ENCODE measurements at regions not wholly inside any gene's neighbourhood (a gene's known extent, or its start where the extent isn't known, plus 50 kb on each side); places are given as distances from the start of the nearest gene placed in this dataset.

DNA sequence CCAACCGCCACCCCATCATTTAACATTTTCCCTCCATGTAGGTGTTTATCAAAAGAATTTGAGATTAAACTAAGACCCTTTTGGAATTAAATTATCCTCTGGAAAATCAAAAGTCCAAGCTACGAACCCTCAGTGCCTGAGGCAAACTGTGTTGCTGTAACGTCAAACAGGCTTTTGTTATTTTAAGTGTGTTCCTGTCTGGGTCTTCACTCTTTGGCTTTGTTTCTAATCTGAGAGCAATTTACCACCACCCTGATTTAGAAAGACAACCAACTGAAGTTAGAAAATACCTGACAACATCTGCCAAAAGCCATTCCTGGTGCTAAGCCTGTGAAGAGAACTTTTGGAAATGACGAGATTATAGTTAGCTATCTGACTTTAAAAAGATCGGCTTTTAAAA is 199.9 kb downstream of the DIRAS2 start:
- no peak overlapping the region for H3K4me3 ChIP-seq (ENCODE audit: low read depth, low read length)
- in situ Hi-C loops (cut with HindIII; ENCODE audit: low pct_ligation_motif_present, low sequenced_read_pairs) = no loop called here
- TF ChIP-seq, protein P1, sequence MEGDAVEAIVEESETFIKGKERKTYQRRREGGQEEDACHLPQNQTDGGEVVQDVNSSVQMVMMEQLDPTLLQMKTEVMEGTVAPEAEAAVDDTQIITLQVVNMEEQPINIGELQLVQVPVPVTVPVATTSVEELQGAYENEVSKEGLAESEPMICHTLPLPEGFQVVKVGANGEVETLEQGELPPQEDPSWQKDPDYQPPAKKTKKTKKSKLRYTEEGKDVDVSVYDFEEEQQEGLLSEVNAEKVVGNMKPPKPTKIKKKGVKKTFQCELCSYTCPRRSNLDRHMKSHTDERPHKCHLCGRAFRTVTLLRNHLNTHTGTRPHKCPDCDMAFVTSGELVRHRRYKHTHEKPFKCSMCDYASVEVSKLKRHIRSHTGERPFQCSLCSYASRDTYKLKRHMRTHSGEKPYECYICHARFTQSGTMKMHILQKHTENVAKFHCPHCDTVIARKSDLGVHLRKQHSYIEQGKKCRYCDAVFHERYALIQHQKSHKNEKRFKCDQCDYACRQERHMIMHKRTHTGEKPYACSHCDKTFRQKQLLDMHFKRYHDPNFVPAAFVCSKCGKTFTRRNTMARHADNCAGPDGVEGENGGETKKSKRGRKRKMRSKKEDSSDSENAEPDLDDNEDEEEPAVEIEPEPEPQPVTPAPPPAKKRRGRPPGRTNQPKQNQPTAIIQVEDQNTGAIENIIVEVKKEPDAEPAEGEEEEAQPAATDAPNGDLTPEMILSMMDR (IDR thresholded peaks at IDR 0.05; ENCODE audit: low read depth, low read length, missing control alignments) = no peak
- no peaks in the 10 kb centered on the region for H3K27me3 ChIP-seq (replicated peaks)
- H3K27ac ChIP-seq = no peak overlapping the region
- no peaks in the 10 kb centered on the region for H3K36me3 ChIP-seq (replicated peaks)
- no peak for DNase-seq

DNA sequence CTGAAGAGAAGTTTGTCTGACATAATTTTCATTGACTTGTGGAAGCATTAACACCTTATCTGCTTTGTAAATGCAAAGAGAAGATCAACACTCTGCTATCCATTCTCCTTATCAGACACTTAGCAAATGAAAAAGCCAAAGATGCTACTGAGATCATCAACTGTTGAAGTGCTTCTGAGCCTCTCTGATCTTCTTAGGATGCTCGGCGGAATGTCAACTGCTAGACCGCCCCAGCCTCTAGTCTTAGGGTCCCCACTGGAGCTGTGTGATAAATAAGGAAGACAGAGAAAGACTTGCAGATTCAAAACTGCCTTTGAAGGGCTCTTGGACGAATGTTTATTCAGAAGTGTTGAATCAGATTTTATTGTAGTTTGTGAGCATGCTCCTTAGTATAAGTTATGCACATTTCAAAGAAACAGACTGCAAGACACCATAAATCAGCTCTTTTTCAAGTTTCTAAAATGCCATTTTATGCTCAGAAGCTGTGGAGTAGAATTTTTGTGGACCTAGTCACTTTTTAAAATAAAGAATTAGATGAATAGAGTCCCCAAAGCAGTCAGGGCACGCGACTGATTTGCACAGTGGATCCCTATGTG is 197.9 kb downstream of the DIRAS2 start:
- TF ChIP-seq, protein P1 (IDR thresholded peaks at IDR 0.05; ENCODE audit: low read depth, low read length, missing control alignments) = no peak
- Histone ChIP-seq H3K27ac (no peak overlapping the region), H3K27me3 (replicated peaks) (no peaks in the 10 kb centered on the region), H3K4me3 (ENCODE audit: low read depth, low read length) (no peak overlapping the region), H3K36me3 (replicated peaks) (no peaks in the 10 kb centered on the region)
- in situ Hi-C loops (cut with HindIII; ENCODE audit: low pct_ligation_motif_present, low sequenced_read_pairs) = no loop called here
- no peak for DNase-seq

DNA sequence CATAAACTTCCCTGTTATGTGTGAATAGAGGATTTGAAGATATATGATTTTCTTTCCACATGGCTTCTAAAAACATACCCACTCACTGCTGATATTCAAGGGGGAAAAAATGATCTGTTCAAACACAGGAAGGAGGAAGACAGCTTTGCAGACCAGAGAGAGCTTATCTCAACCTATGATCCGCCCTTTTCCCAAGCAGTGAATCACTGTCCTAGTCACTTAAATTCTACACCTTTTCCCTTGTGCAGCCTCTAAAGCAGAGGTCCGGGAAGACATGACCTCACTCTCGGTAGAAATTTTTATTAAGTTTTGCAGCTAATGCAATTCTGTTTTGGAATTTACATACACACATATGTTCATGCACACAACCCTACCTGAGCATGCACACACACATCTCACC is 197.2 kb downstream of the DIRAS2 start:
- no peak overlapping the region for H3K4me3 ChIP-seq (ENCODE audit: low read depth, low read length)
- in situ Hi-C loops (cut with HindIII; ENCODE audit: low pct_ligation_motif_present, low sequenced_read_pairs) = no loop called here
- H3K36me3 ChIP-seq (replicated peaks) = no peaks in the 10 kb centered on the region
- no peak overlapping the region for H3K27ac ChIP-seq
- H3K27me3 ChIP-seq (replicated peaks) = no peaks in the 10 kb centered on the region
- no peak for DNase-seq
- TF ChIP-seq, protein P1 (IDR thresholded peaks at IDR 0.05; ENCODE audit: low read depth, low read length, missing control alignments) = no peak

DNA sequence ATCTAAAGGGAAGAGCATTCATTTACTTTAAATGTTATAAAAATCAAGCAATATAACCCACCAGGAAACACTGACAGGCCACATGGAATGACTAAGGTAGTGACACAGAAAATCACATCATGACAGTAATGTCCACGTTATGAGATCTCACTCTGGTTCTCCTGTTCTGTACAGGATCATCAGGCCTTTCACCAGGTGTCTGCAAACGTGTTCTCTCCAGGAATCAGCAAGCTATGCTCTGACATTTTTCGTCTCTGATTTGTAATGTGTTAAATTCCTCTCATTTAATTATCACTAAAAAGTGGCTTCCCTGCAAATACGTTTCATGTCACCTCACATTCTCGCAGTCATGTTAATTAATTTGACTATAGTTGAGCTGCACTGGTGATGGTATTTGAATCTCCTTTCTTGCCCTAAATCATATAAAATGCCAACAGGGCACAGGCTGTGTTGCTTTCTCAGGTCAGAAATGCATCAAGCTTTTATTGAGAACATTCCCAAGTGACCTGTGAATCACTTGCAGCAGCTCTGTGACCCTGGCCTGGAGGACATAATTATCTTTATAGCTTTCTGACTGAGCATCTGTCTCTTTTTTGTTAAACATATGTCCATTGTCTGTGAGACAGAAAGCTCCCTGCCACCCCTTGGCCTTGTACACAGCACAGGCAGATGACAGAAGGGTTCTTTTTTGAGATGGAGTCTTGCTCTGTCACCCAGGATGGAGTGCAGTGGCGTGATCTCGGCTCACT is 196.2 kb downstream of the DIRAS2 start:
- no peak overlapping the region for H3K27ac ChIP-seq
- H3K36me3 ChIP-seq (replicated peaks) = no peaks in the 10 kb centered on the region
- TF ChIP-seq, protein P1 (IDR thresholded peaks at IDR 0.05; ENCODE audit: low read depth, low read length, missing control alignments) = no peak
- H3K4me3 ChIP-seq (ENCODE audit: low read depth, low read length) = no peak overlapping the region
- no peak for DNase-seq
- H3K27me3 ChIP-seq (replicated peaks) = no peaks in the 10 kb centered on the region
- in situ Hi-C loops (cut with HindIII; ENCODE audit: low pct_ligation_motif_present, low sequenced_read_pairs) = no loop called here

DNA sequence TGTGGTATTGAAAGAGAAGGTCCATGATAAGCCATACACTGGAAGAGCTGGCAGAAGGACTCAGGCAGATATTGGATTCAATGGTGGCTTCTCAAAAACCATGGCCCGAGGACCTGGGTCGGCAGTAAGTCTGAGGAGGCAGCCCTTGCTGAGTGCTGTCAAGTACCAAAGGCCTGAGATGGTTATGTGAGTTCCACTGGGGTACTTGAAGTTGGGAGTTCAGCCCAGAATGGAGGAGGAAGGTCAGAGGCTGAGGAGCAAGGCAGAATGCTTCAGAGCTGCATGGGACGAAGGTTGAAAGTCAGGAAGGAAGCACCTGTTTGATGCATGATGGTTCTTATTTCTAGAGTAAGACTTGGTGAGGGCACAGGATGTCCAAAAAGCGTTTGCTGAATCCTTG is 194.9 kb downstream of the DIRAS2 start:
- TF ChIP-seq, protein P1 (IDR thresholded peaks at IDR 0.05; ENCODE audit: low read depth, low read length, missing control alignments) = no peak
- Histone ChIP-seq H3K27ac (no peak overlapping the region), H3K36me3 (replicated peaks) (no peaks in the 10 kb centered on the region), H3K27me3 (replicated peaks) (no peaks in the 10 kb centered on the region), H3K4me3 (ENCODE audit: low read depth, low read length) (no peak overlapping the region)
- DNase-seq = no peak
- in situ Hi-C loops (cut with HindIII; ENCODE audit: low pct_ligation_motif_present, low sequenced_read_pairs) = no loop called here

Data from brain microvascular endothelial cell (primary cell).